H1 (cell line): ENCODE measurements at regions not wholly inside any gene's neighbourhood (a gene's known extent, or its start where the extent isn't known, plus 50 kb on each side); places are given as distances from the start of the nearest gene placed in this dataset.
A peak's percentile ranks its signal among the peaks of the same experiment; 100 is the strongest.

Experiments used
- CTCF ChIA-PET: fragments of 300-600 bp; sonication (Branson Sonifier 250); formaldehyde crosslinking; loops from one replicate; lab custom pipeline; 2021; ENCODE audit not compliant: partially characterized antibody; lab: Charles Lee
- POLR2A ChIA-PET: fragments of 300-600 bp; sonication (Branson Sonifier 250); formaldehyde crosslinking; loops from one replicate; lab custom pipeline; 2021; ENCODE audit warnings: inconsistent platforms; ENCODE audit not compliant: partially characterized antibody; lab: Charles Lee
- DNase-seq, 2 experiments: peaks; one replicate each; pipeline versions ENCODE4 v3.0.0 to v3.0.0-alpha.2; 2010 to 2022; ENCODE audit warnings: low spot score in 2 of 2, low read depth in 1 of 2, mixed read lengths in 1 of 2
- FAIRE-seq: peaks from 2 replicates; lab custom pipeline; 2011; peaks lifted over from hg19 to GRCh38; lab: Jason Lieb, UNC
- H2AFZ ChIP-seq: 2 replicates; pipeline ENCODE4 v1.8.1; 2012; ENCODE audit warnings: low read length, inconsistent platforms
- H2AK5ac ChIP-seq: 2 replicates; pipeline ENCODE4 v1.6.1; 2013; ENCODE audit warnings: low read depth, low read length
- H2BK120ac ChIP-seq: replicated peaks from 2 replicates; pipeline ENCODE3; 2013; ENCODE audit warnings: low read depth, low read length, inconsistent platforms
- H2BK12ac ChIP-seq: 2 replicates; pipeline ENCODE4 v1.6.1; 2013; ENCODE audit warnings: low read depth, low read length
- H2BK15ac ChIP-seq: 2 replicates; pipeline ENCODE4 v1.6.1; 2013; ENCODE audit warnings: low read length
- H2BK20ac ChIP-seq: 2 replicates; pipeline ENCODE4 v1.6.1; 2013; ENCODE audit warnings: low read length
- H2BK5ac ChIP-seq: 2 replicates; pipeline ENCODE4 v1.6.1; 2013; ENCODE audit warnings: low read depth, low read length
- H3K14ac ChIP-seq: 2 replicates; pipeline ENCODE4 v1.6.1; 2013; ENCODE audit warnings: inconsistent platforms; ENCODE audit not compliant: insufficient read length
- H3K18ac ChIP-seq: 2 replicates; pipeline ENCODE4 v1.6.1; 2013; ENCODE audit warnings: low read length; ENCODE audit errors: extremely low read depth
- H3K23ac ChIP-seq: 2 replicates; pipeline ENCODE4 v1.6.1; 2013; ENCODE audit warnings: inconsistent platforms; ENCODE audit not compliant: insufficient read length
- H3K23me2 ChIP-seq: 2 replicates; pipeline ENCODE4 v1.6.1; 2013; ENCODE audit warnings: low read depth, low read length
- H3K27ac ChIP-seq: 2 replicates; pipeline ENCODE4 v1.6.1; 2011; ENCODE audit warnings: low read depth, low read length, inconsistent platforms
- H3K27me3 ChIP-seq, 4 experiments: replicated peaks in 1 of 4; 1 replicate in 1 of 4; 2 replicates in 3 of 4; pipeline versions ENCODE4 v1.6.1 to v1.8.1; 2011 to 2013; ENCODE audit warnings: low read length in 3 of 4, mild to moderate bottlenecking in 3 of 4, inconsistent platforms in 2 of 4, mixed read lengths in 2 of 4, moderate library complexity in 1 of 4; ENCODE audit not compliant: control insufficient read depth in 3 of 4, insufficient read depth in 3 of 4; ENCODE audit errors: extremely low read depth in 1 of 4
- H3K36me3 ChIP-seq, 4 experiments: 2 replicates each; pipeline versions ENCODE4 v1.6.1 to v1.8.1; 2011 to 2013; ENCODE audit warnings: mild to moderate bottlenecking in 4 of 4, low read length in 3 of 4, moderate library complexity in 2 of 4, control low read depth in 1 of 4, inconsistent platforms in 1 of 4; ENCODE audit not compliant: insufficient read depth in 4 of 4, control insufficient read depth in 2 of 4
- H3K4ac ChIP-seq: replicated peaks from 2 replicates; pipeline ENCODE3; 2013; ENCODE audit warnings: low read length, low read depth, mixed read lengths, inconsistent platforms; ENCODE audit not compliant: insufficient read length
- H3K4me1 ChIP-seq, 4 experiments: replicated peaks in 1 of 4; 1 replicate in 1 of 4; 2 replicates in 3 of 4; pipeline versions ENCODE4 v1.6.1 to v1.8.1; 2011 to 2013; ENCODE audit warnings: low read length in 3 of 4, inconsistent platforms in 2 of 4, mixed read lengths in 1 of 4; ENCODE audit not compliant: insufficient read depth in 4 of 4, control insufficient read depth in 3 of 4
- H3K4me2 ChIP-seq, 2 experiments: 2 replicates each; pipeline versions ENCODE4 v1.6.1 to v1.8.1; 2011 to 2013; ENCODE audit warnings: low read depth in 2 of 2, low read length in 2 of 2, control low read depth in 1 of 2, inconsistent platforms in 1 of 2, mild to moderate bottlenecking in 1 of 2; ENCODE audit not compliant: insufficient read depth in 1 of 2
- H3K4me3 ChIP-seq, 4 experiments: fragments of 200-600, 300-600 bp in 1 of 4; sonication (generic), shearing (Covaris generic), sonication (Bioruptor Twin) in 1 of 4; 2 replicates each; pipeline versions ENCODE4 v1.5.1 to v1.8.1; 2011 to 2016; ENCODE audit warnings: low read length in 4 of 4, low read depth in 3 of 4, control low read depth in 2 of 4, inconsistent platforms in 2 of 4, mild to moderate bottlenecking in 2 of 4, mixed read lengths in 1 of 4, moderate library complexity in 1 of 4; ENCODE audit not compliant: insufficient read depth in 2 of 4; ENCODE audit errors: extremely low read depth in 1 of 4
- H3K56ac ChIP-seq: replicated peaks from 2 replicates; pipeline ENCODE3; 2013; ENCODE audit warnings: low read depth, mild to moderate bottlenecking, mixed read lengths, low read length, inconsistent platforms; ENCODE audit not compliant: insufficient read length
- H3K79me1 ChIP-seq: 2 replicates; pipeline ENCODE4 v1.6.1; 2013; ENCODE audit warnings: low read depth, low read length, control low read depth
- H3K79me2 ChIP-seq, 2 experiments: 2 replicates each; pipeline versions ENCODE4 v1.6.1 to v1.8.1; 2012 to 2013; ENCODE audit warnings: low read length in 2 of 2, mild to moderate bottlenecking in 2 of 2, inconsistent platforms in 1 of 2; ENCODE audit not compliant: insufficient read depth in 2 of 2, control insufficient read depth in 1 of 2
- H3K9ac ChIP-seq, 4 experiments: replicated peaks in 1 of 4; 1 replicate in 1 of 4; 2 replicates in 3 of 4; pipeline versions ENCODE4 v1.6.1 to v1.8.1; 2011 to 2013; ENCODE audit warnings: low read depth in 3 of 4, low read length in 3 of 4, control low read depth in 2 of 4, mild to moderate bottlenecking in 2 of 4, moderate library complexity in 2 of 4, inconsistent platforms in 1 of 4; ENCODE audit errors: extremely low read depth in 1 of 4
- H3K9me3 ChIP-seq, 2 experiments: 2 replicates each; pipeline versions ENCODE4 v1.6.1 to v1.8.1; 2012 to 2013; ENCODE audit warnings: mild to moderate bottlenecking in 2 of 2, moderate library complexity in 2 of 2, control low read depth in 1 of 2, inconsistent platforms in 1 of 2, low read depth in 1 of 2, low read length in 1 of 2, mixed read lengths in 1 of 2; ENCODE audit not compliant: insufficient read depth in 2 of 2
- H4K20me1 ChIP-seq, 2 experiments: replicated peaks in 1 of 2; 2 replicates each; pipeline versions ENCODE3 to v1.8.1; 2011 to 2013; ENCODE audit warnings: inconsistent platforms in 2 of 2, low read length in 2 of 2, mild to moderate bottlenecking in 1 of 2; ENCODE audit not compliant: insufficient read depth in 2 of 2, control insufficient read depth in 1 of 2
- H4K5ac ChIP-seq: 2 replicates; pipeline ENCODE4 v1.6.1; 2013; ENCODE audit warnings: low read length, low read depth, mixed read lengths, inconsistent platforms; ENCODE audit not compliant: insufficient read length
- H4K8ac ChIP-seq: 2 replicates; pipeline ENCODE4 v1.8.0; 2013; ENCODE audit warnings: mild to moderate bottlenecking, moderate library complexity, low read length, inconsistent platforms; ENCODE audit not compliant: insufficient read depth; ENCODE audit errors: extremely low read depth
- H4K91ac ChIP-seq: replicated peaks from 2 replicates; pipeline ENCODE3; 2013; ENCODE audit warnings: low read length, mixed read lengths, inconsistent platforms; ENCODE audit not compliant: insufficient read length
- BACH1 ChIP-seq: IDR thresholded peaks from 2 replicates; pipeline ENCODE4 v1.6.1; 2012; ENCODE audit warnings: low read length, improper control_type of control experiment
- CEBPB ChIP-seq: IDR thresholded peaks from 2 replicates; pipeline ENCODE4 v1.6.1; 2012; ENCODE audit warnings: low read depth, low read length
- CTBP2 ChIP-seq: IDR thresholded peaks from 2 replicates; pipeline ENCODE4 v1.7.0; 2011; ENCODE audit warnings: borderline replicate concordance, mild to moderate bottlenecking, moderate library complexity, mixed read lengths, low read length; ENCODE audit not compliant: insufficient read depth, insufficient read length
- EZH2 ChIP-seq: fragments of 200-600 bp; sonication (generic); IDR thresholded peaks from 2 replicates; pipeline ENCODE4 v1.7.1; 2012; ENCODE audit warnings: low read depth, mild to moderate bottlenecking, moderate library complexity, low read length, inconsistent platforms; ENCODE audit not compliant: severe bottlenecking
- KDM5A ChIP-seq: fragments of 200-600 bp; IDR thresholded peaks from 2 replicates; pipeline ENCODE4 v1.7.1; 2012; ENCODE audit warnings: mild to moderate bottlenecking, low read length, inconsistent platforms, mixed read lengths
- POLR2A ChIP-seq, 2 experiments: IDR thresholded peaks; 1 replicate in 1 of 2; 2 replicates in 1 of 2; pipeline ENCODE4 v1.6.1; 2011; ENCODE audit warnings: low read depth in 2 of 2, low read length in 2 of 2, mild to moderate bottlenecking in 2 of 2; ENCODE audit errors: control extremely low read depth in 1 of 2
- TCF12 ChIP-seq: IDR thresholded peaks from 2 replicates; pipeline ENCODE4 v1.6.1; 2011; ENCODE audit warnings: low read depth, mild to moderate bottlenecking, low read length
- whole genome bisulfite sequencing, 2 experiments: shearing (Covaris generic) in 1 of 2; methylation state at CpG; one replicate each; pipeline versions ENCODE4 v1.1.6 to v1.1.7; 2013 to 2015; ENCODE audit warnings: low lambda C conversion rate in 2 of 2, mixed read lengths in 2 of 2, inconsistent platforms in 1 of 2, low coverage in 1 of 2, missing lambda C conversion rate in 1 of 2; ENCODE audit not compliant: insufficient replicate concordance in 2 of 2, insufficient coverage in 1 of 2, insufficient read length in 1 of 2; ENCODE audit errors: extremely low coverage in 1 of 2, missing lambda C conversion rate in 1 of 2; 5-methylcytosine and 5-hydroxymethylcytosine counted together
- TF ChIP-seq, protein P1 (sequence below): IDR thresholded peaks from 2 replicates; pipeline ENCODE4 v1.6.1; 2011; ENCODE audit warnings: low read length, improper control_type of control experiment

DNA sequence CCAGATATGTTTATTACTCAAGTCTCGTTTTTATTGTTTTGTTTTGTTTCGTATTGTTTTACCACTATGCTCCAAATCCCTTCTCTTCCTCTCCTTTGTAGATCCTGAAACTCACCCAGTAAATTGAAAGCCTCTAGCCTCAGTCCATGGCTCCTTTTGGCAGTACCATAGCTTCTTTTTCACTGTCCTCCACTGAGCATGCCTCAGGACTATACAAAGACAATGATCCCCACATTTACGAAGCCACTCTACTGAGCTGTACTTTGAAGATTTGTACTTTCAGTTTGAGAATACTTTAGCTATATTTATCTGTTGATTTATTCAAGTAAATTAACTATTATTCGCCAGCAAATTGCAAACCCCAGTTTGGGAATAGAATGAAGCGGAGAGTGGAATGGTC is 159.1 kb upstream of the SLITRK3 start:
- Histone ChIP-seq H2BK12ac (no peak overlapping the region), H3K9me3 (no peaks in the 10 kb centered on the region), H3K4me3 (no peak overlapping the region), H4K5ac (no peak overlapping the region), H3K4me1 (no peaks in the 10 kb centered on the region), H2AK5ac (no peak overlapping the region), H3K18ac (no peak overlapping the region), H2AFZ (peak overlapping the region; percentile 29), H3K4me2 (no peak overlapping the region), H3K9ac (no peak overlapping the region), H3K36me3 (no peaks in the 10 kb centered on the region), H2BK5ac (no peak overlapping the region), H4K20me1 (no peaks in the 10 kb centered on the region), H3K27me3 (no peaks in the 10 kb centered on the region), H3K79me1 (no peaks in the 10 kb centered on the region), H3K27ac (no peak overlapping the region), H3K79me2 (no peaks in the 10 kb centered on the region), H4K91ac (no peak overlapping the region), H2BK20ac (no peak overlapping the region), H4K8ac (no peak overlapping the region), H2BK15ac (no peak overlapping the region), H3K23me2 (no peaks in the 10 kb centered on the region), H2BK120ac (no peak overlapping the region), H3K56ac (no peak overlapping the region), H3K14ac (no peak overlapping the region), H3K4ac (no peak overlapping the region), H3K23ac (no peak overlapping the region)
- FAIRE-seq (no peak), DNase-seq (no peak)
- 95% methylated on average over 5 of the region's 5 CpGs; no CpG with 5 or more reads in 1 of the 2 experiments for WGBS, 2 experiments
- ChIA-PET POLR2A (no interaction called here), CTCF (interaction anchor here (0.5 to 1.2 kb wide), 3 partner anchors 8 to 951 kb away, joined by 3 to 4 read pairs (median 3); no protein-coding TSS in a partner anchor)
- no peak for TF ChIP-seq EZH2
- TF ChIP-seq, protein P1, sequence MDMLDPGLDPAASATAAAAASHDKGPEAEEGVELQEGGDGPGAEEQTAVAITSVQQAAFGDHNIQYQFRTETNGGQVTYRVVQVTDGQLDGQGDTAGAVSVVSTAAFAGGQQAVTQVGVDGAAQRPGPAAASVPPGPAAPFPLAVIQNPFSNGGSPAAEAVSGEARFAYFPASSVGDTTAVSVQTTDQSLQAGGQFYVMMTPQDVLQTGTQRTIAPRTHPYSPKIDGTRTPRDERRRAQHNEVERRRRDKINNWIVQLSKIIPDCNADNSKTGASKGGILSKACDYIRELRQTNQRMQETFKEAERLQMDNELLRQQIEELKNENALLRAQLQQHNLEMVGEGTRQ, result no peak
- TF ChIP-seq BACH1, result no peak
- no peak for TF ChIP-seq CEBPB
- no peak for TF ChIP-seq POLR2A (IDR thresholded peaks at IDR 0.05; ENCODE audit: control extremely low read depth in 1 of 2, low read depth in 2 of 2, low read length in 2 of 2)
- TF ChIP-seq TCF12, result no peak
- no peak for TF ChIP-seq CTBP2
- TF ChIP-seq KDM5A, result no peak
